ENCODE measurements at regions not wholly inside any gene's neighbourhood (a gene's known extent, or its start where the extent isn't known, plus 50 kb on each side); places are given as distances from the start of the nearest gene placed in this dataset.

GRCh38 chr2:152814475-152815030, 96.1 kb downstream of the ARL6IP6 start:
- no peak for TF ChIP-seq CTCF (IDR thresholded peaks at IDR 0.05)
- H3K4me1 Mint-ChIP-seq (ENCODE audit: low read depth) = no peaks in the 10 kb centered on the region
- H3K27me3 Mint-ChIP-seq (ENCODE audit: low read depth) = peaks cover 12% of the 10 kb centered on the region
- H3K36me3 Mint-ChIP-seq (ENCODE audit: low read depth) = peaks cover 2% of the 10 kb centered on the region
- peaks cover 18% of the 10 kb centered on the region for H3K9me3 Mint-ChIP-seq (ENCODE audit: low read depth)
- H3K4me3 Mint-ChIP-seq (ENCODE audit: unreplicated experiment) = no peak overlapping the region
- no peak for DNase-seq (ENCODE audit: low spot score)
- no peak overlapping the region for H3K27ac Mint-ChIP-seq (ENCODE audit: unreplicated experiment)

- no peak for TF ChIP-seq CTCF (IDR thresholded peaks at IDR 0.05)
- H3K27me3 Mint-ChIP-seq (ENCODE audit: low read depth) = peaks cover 13% of the 10 kb centered on the region
These were observed 94.9 kb downstream of the ARL6IP6 start for GRCh38 chr2:152813351-152813750.

More at GRCh38 chr2:152813351-152813750, 94.9 kb downstream of the ARL6IP6 start:
- no peaks in the 10 kb centered on the region for H3K4me1 Mint-ChIP-seq (ENCODE audit: low read depth)
- H3K27ac Mint-ChIP-seq (ENCODE audit: unreplicated experiment) = no peak overlapping the region
- peaks cover 18% of the 10 kb centered on the region for H3K9me3 Mint-ChIP-seq (ENCODE audit: low read depth)
- no peak overlapping the region for H3K4me3 Mint-ChIP-seq (ENCODE audit: unreplicated experiment)
- H3K36me3 Mint-ChIP-seq (ENCODE audit: low read depth) = peaks cover 2% of the 10 kb centered on the region
- no peak for DNase-seq (ENCODE audit: low spot score)
